Thymus (tissue), 11 donors: ENCODE measurements at regions not wholly inside any gene's neighbourhood (a gene's known extent, or its start where the extent isn't known, plus 50 kb on each side); places are given as distances from the start of the nearest gene placed in this dataset.

Experiments
- DNase-seq, 9 donors: peaks; one replicate each; pipeline ENCODE4 v3.0.0-alpha.2; 2013; ENCODE audit warnings: low spot score in 9 of 9, low read depth in 6 of 9, missing footprints in 1 of 9
- H3K27ac ChIP-seq, 2 donors: one replicate each; pipeline ENCODE4 v1.5.1; 2013; ENCODE audit warnings: control low read depth in 1 of 2, low read depth in 1 of 2, low read length in 1 of 2, mild to moderate bottlenecking in 1 of 2, moderate library complexity in 1 of 2
- H3K27me3 ChIP-seq, 2 donors: one replicate each; pipeline ENCODE4 v1.5.1; 2013; ENCODE audit warnings: low read length in 1 of 2; ENCODE audit not compliant: control insufficient read depth in 2 of 2, insufficient read depth in 1 of 2
- H3K36me3 ChIP-seq, 2 donors: one replicate each; pipeline ENCODE4 v1.5.1; 2013; ENCODE audit warnings: low read length in 1 of 2, mild to moderate bottlenecking in 1 of 2, moderate library complexity in 1 of 2; ENCODE audit not compliant: control insufficient read depth in 2 of 2, insufficient read depth in 2 of 2
- H3K4me1 ChIP-seq, 2 donors: one replicate each; pipeline ENCODE4 v1.5.1; 2013; ENCODE audit warnings: low read length in 2 of 2; ENCODE audit not compliant: control insufficient read depth in 2 of 2, insufficient read depth in 2 of 2
- H3K4me3 ChIP-seq, 2 donors: one replicate each; pipeline ENCODE4 v1.5.1; 2013; ENCODE audit warnings: low read length in 2 of 2, control low read depth in 1 of 2, mild to moderate bottlenecking in 1 of 2
- H3K9me3 ChIP-seq, 2 donors: one replicate each; pipeline ENCODE4 v1.5.1; 2013; ENCODE audit warnings: low read length in 1 of 2, mild to moderate bottlenecking in 1 of 2; ENCODE audit not compliant: control insufficient read depth in 2 of 2, insufficient read depth in 1 of 2
- WGBS: extraction: QIAGEN DNeasy Blood & Tissue Kit; methylation state at CpG from one replicate; pipeline ENCODE4 v1.1.7; 2013; 5-methylcytosine and 5-hydroxymethylcytosine counted together
- donor health status: healthy.

- no peak for DNase-seq
- Histone ChIP-seq H3K4me1 (no peaks in the 10 kb centered on the region), H3K36me3 (no peaks in the 10 kb centered on the region), H3K9me3 (peaks cover 0 to 5% of the 10 kb centered on the region in 2 donors), H3K4me3 (no peak overlapping the region), H3K27me3 (no peaks in the 10 kb centered on the region), H3K27ac (no peak overlapping the region)
- 79% methylated on average over 1 of the region's 1 CpG for WGBS
Measured at GRCh38 chr4:22179124-22179874, 230.7 kb upstream of the KCNIP4 start.

- H3K27ac ChIP-seq: no peak overlapping the region
- H3K4me1 ChIP-seq: no peaks in the 10 kb centered on the region
- DNase-seq: no peak
- no peaks in the 10 kb centered on the region for H3K36me3 ChIP-seq
- no peaks in the 10 kb centered on the region for H3K27me3 ChIP-seq
- WGBS: 93% methylated on average over 1 of the region's 1 CpG
- peaks cover 0 to 5% of the 10 kb centered on the region in 2 donors for H3K9me3 ChIP-seq
- H3K4me3 ChIP-seq: no peak overlapping the region
Measured at GRCh38 chr4:22174640-22175039, 226.1 kb upstream of the KCNIP4 start.

GRCh38 chr4:22170353-22170752, 221.8 kb upstream of the KCNIP4 start:
- no peaks in the 10 kb centered on the region for H3K4me1 ChIP-seq
- H3K36me3 ChIP-seq: no peaks in the 10 kb centered on the region
- no peaks in the 10 kb centered on the region for H3K27me3 ChIP-seq
- no peak overlapping the region for H3K27ac ChIP-seq
- no peak overlapping the region for H3K4me3 ChIP-seq
- no peaks in the 10 kb centered on the region for H3K9me3 ChIP-seq
- DNase-seq: no peak
- WGBS: 98% methylated on average over 1 of the region's 1 CpG

- Histone ChIP-seq H3K27ac (no peak overlapping the region), H3K4me1 (no peaks in the 10 kb centered on the region), H3K9me3 (no peaks in the 10 kb centered on the region), H3K4me3 (no peak overlapping the region), H3K36me3 (no peaks in the 10 kb centered on the region), H3K27me3 (no peaks in the 10 kb centered on the region)
- 98% methylated on average over 4 of the region's 4 CpGs for WGBS
- no peak for DNase-seq
Measured at GRCh38 chr4:22167201-22167600, 218.6 kb upstream of the KCNIP4 start.

GRCh38 chr4:22162454-22162853, 213.9 kb upstream of the KCNIP4 start:
- Histone ChIP-seq H3K27ac (no peak overlapping the region), H3K27me3 (no peaks in the 10 kb centered on the region), H3K4me1 (no peaks in the 10 kb centered on the region), H3K9me3 (no peaks in the 10 kb centered on the region), H3K4me3 (no peak overlapping the region), H3K36me3 (no peaks in the 10 kb centered on the region)
- 78% methylated on average over 5 of the region's 5 CpGs for WGBS
- no peak for DNase-seq

GRCh38 chr4:22130741-22131140, 182.2 kb upstream of the KCNIP4 start:
- Histone ChIP-seq H3K4me3 (no peak overlapping the region), H3K27me3 (no peaks in the 10 kb centered on the region), H3K36me3 (no peaks in the 10 kb centered on the region), H3K27ac (no peak overlapping the region), H3K4me1 (no peaks in the 10 kb centered on the region), H3K9me3 (no peaks in the 10 kb centered on the region)
- 87% methylated on average over 3 of the region's 3 CpGs for WGBS
- no peak for DNase-seq

GRCh38 chr4:22129454-22130029, 181.0 kb upstream of the KCNIP4 start:
- Histone ChIP-seq H3K4me1 (no peaks in the 10 kb centered on the region), H3K36me3 (no peaks in the 10 kb centered on the region), H3K9me3 (no peaks in the 10 kb centered on the region), H3K4me3 (no peak overlapping the region), H3K27me3 (no peaks in the 10 kb centered on the region), H3K27ac (no peak overlapping the region)
- DNase-seq: peak in 2 of 9 donors; percentile 2 to 5
- 32% methylated on average over 12 of the region's 12 CpGs for WGBS

GRCh38 chr4:22122062-22122461, 173.5 kb upstream of the KCNIP4 start:
- WGBS: 99% methylated on average over 2 of the region's 2 CpGs

GRCh38 chr4:22115262-22115661, 166.7 kb upstream of the KCNIP4 start:
- H3K4me1 ChIP-seq: no peaks in the 10 kb centered on the region
- no peaks in the 10 kb centered on the region for H3K36me3 ChIP-seq
- WGBS: 94% methylated on average over 2 of the region's 2 CpGs
- no peaks in the 10 kb centered on the region for H3K9me3 ChIP-seq
- no peak for DNase-seq
- no peak overlapping the region for H3K27ac ChIP-seq
- no peaks in the 10 kb centered on the region for H3K27me3 ChIP-seq
- H3K4me3 ChIP-seq: no peak overlapping the region

More at GRCh38 chr4:22122062-22122461, 173.5 kb upstream of the KCNIP4 start:
- H3K36me3 ChIP-seq: no peaks in the 10 kb centered on the region
- H3K9me3 ChIP-seq: peaks cover 2 to 5% of the 10 kb centered on the region in 2 donors
- no peak for DNase-seq
- no peaks in the 10 kb centered on the region for H3K4me1 ChIP-seq
- H3K27me3 ChIP-seq: no peaks in the 10 kb centered on the region
- no peak overlapping the region for H3K27ac ChIP-seq
- no peak overlapping the region for H3K4me3 ChIP-seq
